Thyroid gland (tissue), 4 donors: ENCODE measurements at regions not wholly inside any gene's neighbourhood (a gene's known extent, or its start where the extent isn't known, plus 50 kb on each side); places are given as distances from the start of the nearest gene placed in this dataset.

Experiments
- CTCF ChIP-seq, 6 experiments: fragments of 200-600 bp in 3 of 6; fragments of 450-650 bp in 3 of 6; sonication (generic) in 3 of 6; IDR thresholded peaks; one replicate each; pipeline ENCODE4 v1.5.1; 2016 to 2019; ENCODE audit warnings: antibody characterized with exemption in 6 of 6, mild to moderate bottlenecking in 2 of 6, inconsistent platforms in 1 of 6, moderate library complexity in 1 of 6
- POLR2A ChIP-seq, 2 donors: fragments of 450-650 bp; IDR thresholded peaks; one replicate each; pipeline ENCODE4 v1.6.1; 2017; ENCODE audit warnings: antibody characterized with exemption in 2 of 2, mild to moderate bottlenecking in 2 of 2, moderate library complexity in 1 of 2

GRCh38 chr4:3655963-3656362 is 110.2 kb upstream of the ADRA2C start:
- TF ChIP-seq POLR2A (IDR thresholded peaks at IDR 0.05) (no peak), CTCF (IDR thresholded peaks at IDR 0.05) (no peak)
